K562 (cell line): ENCODE measurements at regions not wholly inside any gene's neighbourhood (a gene's known extent, or its start where the extent isn't known, plus 50 kb on each side); places are given as distances from the start of the nearest gene placed in this dataset.

ENCODE experiments used
- CTCF ChIP-seq, 3 experiments: IDR thresholded peaks in 2 of 3; conservative IDR thresholded peaks in 1 of 3; 2 replicates each; pipeline ENCODE4 v1.5.1; 2011 to 2012; ENCODE audit warnings: low read length in 3 of 3, mild to moderate bottlenecking in 3 of 3, control low read depth in 2 of 3, improper control_type of control experiment in 1 of 3, inconsistent platforms in 1 of 3, low read depth in 1 of 3, mixed read lengths in 1 of 3, moderate library complexity in 1 of 3; ENCODE audit not compliant: insufficient read depth in 2 of 3
- ELF4 ChIP-seq: fragments of 450-650 bp; formaldehyde crosslinking; IDR thresholded peaks from 2 replicates; pipeline ENCODE4 v1.4.0; 2022; ENCODE audit warnings: missing genetic modification characterization
- EZH2 ChIP-seq: IDR thresholded peaks from 2 replicates; pipeline ENCODE4 v1.6.1; 2012; ENCODE audit warnings: low read depth, mild to moderate bottlenecking, inconsistent platforms, low read length, borderline replicate concordance
- GTF2F1 ChIP-seq: IDR thresholded peaks from 2 replicates; pipeline ENCODE4 v1.6.1; 2011; ENCODE audit warnings: low read depth, low read length, improper control_type of control experiment
- HIVEP1 ChIP-seq: fragments of 250-450 bp; sonication (Bioruptor Pico); IDR thresholded peaks from 2 replicates; pipeline ENCODE4 v1.4.0; 2020; ENCODE audit warnings: mild to moderate bottlenecking
- IRF2 ChIP-seq: sonication (generic); formaldehyde crosslinking; IDR thresholded peaks from 2 replicates; pipeline ENCODE4 v1.8.1; 2022; ENCODE audit warnings: mild to moderate bottlenecking, missing genetic modification reagents
- PCBP2 ChIP-seq: fragments of 200-400 bp; formaldehyde crosslinking; IDR thresholded peaks from 2 replicates; pipeline ENCODE4 v1.6.1; 2018; ENCODE audit warnings: low read length, low read depth, mild to moderate bottlenecking, moderate library complexity; ENCODE audit not compliant: poor library complexity, severe bottlenecking
- POLR2AphosphoS5 ChIP-seq: IDR thresholded peaks from 2 replicates; pipeline ENCODE4 v1.6.1; 2011; ENCODE audit warnings: mild to moderate bottlenecking, low read depth, low read length, moderate library complexity; ENCODE audit not compliant: control insufficient read depth, insufficient read depth
- PURB ChIP-seq: sonication (generic); formaldehyde crosslinking; IDR thresholded peaks from 2 replicates; pipeline ENCODE4 v1.9.0; 2021; ENCODE audit warnings: low read depth, mild to moderate bottlenecking, missing genetic modification reagents
- RAD51 ChIP-seq: fragments of 450-650 bp; IDR thresholded peaks from 2 replicates; pipeline ENCODE4 v1.7.1; 2016; ENCODE audit warnings: low read depth, mild to moderate bottlenecking, borderline replicate concordance
- ZC3H4 ChIP-seq: sonication (generic); formaldehyde crosslinking; IDR thresholded peaks from 2 replicates; pipeline ENCODE4 v1.9.0; 2021; ENCODE audit warnings: missing genetic modification reagents, borderline replicate concordance
- ZNF431 ChIP-seq: sonication (generic); formaldehyde crosslinking; IDR thresholded peaks from 2 replicates; pipeline ENCODE4 v1.8.0; 2022; ENCODE audit warnings: mild to moderate bottlenecking, missing genetic modification reagents

GRCh38 chr5:25975885-25976284, 1062.5 kb downstream of the CDH9 start:
- no peak for TF ChIP-seq CTCF (IDR thresholded peaks at IDR 0.05 in 2 of 3, conservative IDR thresholded peaks at IDR 0.05 in 1 of 3; ENCODE audit: insufficient read depth in 2 of 3, low read depth in 1 of 3, low read length in 3 of 3)
- no peak for TF ChIP-seq ZNF431 (CRISPR knock-in tag)
- no peak for TF ChIP-seq ZC3H4 (CRISPR knock-in tag)
- no peak for TF ChIP-seq ELF4 (CRISPR knock-in tag)
- TF ChIP-seq PURB (CRISPR knock-in tag): no peak
- no peak for TF ChIP-seq PCBP2
- TF ChIP-seq RAD51: no peak
- no peak for TF ChIP-seq POLR2AphosphoS5
- no peak for TF ChIP-seq HIVEP1 (CRISPR knock-in tag)
- TF ChIP-seq EZH2: no peak
- no peak for TF ChIP-seq IRF2 (CRISPR knock-in tag)
- TF ChIP-seq GTF2F1: no peak
